ENCODE measurements at regions not wholly inside any gene's neighbourhood (a gene's known extent, or its start where the extent isn't known, plus 50 kb on each side); places are given as distances from the start of the nearest gene placed in this dataset.

- H3K4me3 ChIP-seq (ENCODE audit: low read depth, low read length): no peak overlapping the region
- in situ Hi-C loops (cut with HindIII; ENCODE audit: low sequenced_read_pairs): no loop called here
- DNase-seq (ENCODE audit: low read depth): no peak
- TF ChIP-seq, protein P1, sequence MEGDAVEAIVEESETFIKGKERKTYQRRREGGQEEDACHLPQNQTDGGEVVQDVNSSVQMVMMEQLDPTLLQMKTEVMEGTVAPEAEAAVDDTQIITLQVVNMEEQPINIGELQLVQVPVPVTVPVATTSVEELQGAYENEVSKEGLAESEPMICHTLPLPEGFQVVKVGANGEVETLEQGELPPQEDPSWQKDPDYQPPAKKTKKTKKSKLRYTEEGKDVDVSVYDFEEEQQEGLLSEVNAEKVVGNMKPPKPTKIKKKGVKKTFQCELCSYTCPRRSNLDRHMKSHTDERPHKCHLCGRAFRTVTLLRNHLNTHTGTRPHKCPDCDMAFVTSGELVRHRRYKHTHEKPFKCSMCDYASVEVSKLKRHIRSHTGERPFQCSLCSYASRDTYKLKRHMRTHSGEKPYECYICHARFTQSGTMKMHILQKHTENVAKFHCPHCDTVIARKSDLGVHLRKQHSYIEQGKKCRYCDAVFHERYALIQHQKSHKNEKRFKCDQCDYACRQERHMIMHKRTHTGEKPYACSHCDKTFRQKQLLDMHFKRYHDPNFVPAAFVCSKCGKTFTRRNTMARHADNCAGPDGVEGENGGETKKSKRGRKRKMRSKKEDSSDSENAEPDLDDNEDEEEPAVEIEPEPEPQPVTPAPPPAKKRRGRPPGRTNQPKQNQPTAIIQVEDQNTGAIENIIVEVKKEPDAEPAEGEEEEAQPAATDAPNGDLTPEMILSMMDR (IDR thresholded peaks at IDR 0.05; ENCODE audit: low read depth, low read length, missing control alignments): no peak
These were observed 611.6 kb upstream of the FZD8 start for GRCh38 chr10:36253731-36254130.

- no peak overlapping the region for H3K4me3 ChIP-seq (ENCODE audit: low read depth, low read length)
- TF ChIP-seq, protein P1 (IDR thresholded peaks at IDR 0.05; ENCODE audit: low read depth, low read length, missing control alignments): no peak
- in situ Hi-C loops (cut with HindIII; ENCODE audit: low sequenced_read_pairs): no loop called here
- no peak for DNase-seq (ENCODE audit: low read depth)
These were observed 609.0 kb upstream of the FZD8 start for GRCh38 chr10:36251068-36251467.

GRCh38 chr10:36248304-36248981, 606.3 kb upstream of the FZD8 start:
- no peak for DNase-seq (ENCODE audit: low read depth)
- H3K4me3 ChIP-seq (ENCODE audit: low read depth, low read length): no peak overlapping the region
- in situ Hi-C loops (cut with HindIII; ENCODE audit: low sequenced_read_pairs): no loop called here
- TF ChIP-seq, protein P1 (IDR thresholded peaks at IDR 0.05; ENCODE audit: low read depth, low read length, missing control alignments): no peak

- DNase-seq (ENCODE audit: low read depth): no peak
- TF ChIP-seq, protein P1 (IDR thresholded peaks at IDR 0.05; ENCODE audit: low read depth, low read length, missing control alignments): no peak
- H3K4me3 ChIP-seq (ENCODE audit: low read depth, low read length): no peak overlapping the region
- in situ Hi-C loops (cut with HindIII; ENCODE audit: low sequenced_read_pairs): no loop called here
These were observed 605.4 kb upstream of the FZD8 start for GRCh38 chr10:36247478-36247877.

GRCh38 chr10:36236931-36237330, 594.8 kb upstream of the FZD8 start:
- no peak for DNase-seq (ENCODE audit: low read depth)
- TF ChIP-seq, protein P1 (IDR thresholded peaks at IDR 0.05; ENCODE audit: low read depth, low read length, missing control alignments): no peak
- in situ Hi-C loops (cut with HindIII; ENCODE audit: low sequenced_read_pairs): no loop called here
- no peak overlapping the region for H3K4me3 ChIP-seq (ENCODE audit: low read depth, low read length)

- H3K4me3 ChIP-seq (ENCODE audit: low read depth, low read length): no peak overlapping the region
- in situ Hi-C loops (cut with HindIII; ENCODE audit: low sequenced_read_pairs): no loop called here
- no peak for DNase-seq (ENCODE audit: low read depth)
- TF ChIP-seq, protein P1 (IDR thresholded peaks at IDR 0.05; ENCODE audit: low read depth, low read length, missing control alignments): no peak
These were observed 594.2 kb upstream of the FZD8 start for GRCh38 chr10:36236341-36236740.

All from astrocyte of the cerebellum (primary cell).